SKM-1 (cell line): ENCODE measurements at regions not wholly inside any gene's neighbourhood (a gene's known extent, or its start where the extent isn't known, plus 50 kb on each side); places are given as distances from the start of the nearest gene placed in this dataset.
A peak's percentile ranks its signal among the peaks of the same experiment; 100 is the strongest.
"Not testable (repeated sequence)": the region's sequence is repeated elsewhere in the genome, so short reads cannot be mapped to it uniquely, and the experiment has no call there.

Experiments used
- DNase-seq: peaks from one replicate; lab custom pipeline; 2025; ENCODE audit not compliant: unreplicated experiment; lab: John Stamatoyannopoulos, UW

- no peak for DNase-seq
These were observed 141.3 kb upstream of the EXOC2 start for GRCh38 chr6:834190-834589.

- DNase-seq: not testable (repeated sequence)
These were observed 139.9 kb upstream of the EXOC2 start for GRCh38 chr6:832804-833203.

GRCh38 chr6:830667-831327 lies 137.9 kb upstream of the EXOC2 start:
- DNase-seq: no peak

- no peak for DNase-seq
These were observed 136.7 kb upstream of the EXOC2 start for GRCh38 chr6:829656-830055.

- DNase-seq: no peak
These were observed 134.5 kb upstream of the EXOC2 start for GRCh38 chr6:827431-827830.

GRCh38 chr6:819122-819521 lies 126.2 kb upstream of the EXOC2 start:
- DNase-seq: no peak

GRCh38 chr6:818196-818595 lies 125.3 kb upstream of the EXOC2 start:
- DNase-seq: no peak

GRCh38 chr6:816510-817084 lies 123.7 kb upstream of the EXOC2 start:
- peak; percentile 39 for DNase-seq

- no peak for DNase-seq
These were observed 122.4 kb upstream of the EXOC2 start for GRCh38 chr6:815348-815738.

GRCh38 chr6:814378-815347 lies 121.7 kb upstream of the EXOC2 start:
- no peak for DNase-seq

GRCh38 chr6:811831-812230 lies 118.9 kb upstream of the EXOC2 start:
- no peak for DNase-seq

- DNase-seq: no peak
These were observed 118.3 kb upstream of the EXOC2 start for GRCh38 chr6:811191-811590.

GRCh38 chr6:804771-805170 lies 111.8 kb upstream of the EXOC2 start:
- no peak for DNase-seq

GRCh38 chr6:804317-804716 lies 111.4 kb upstream of the EXOC2 start:
- DNase-seq: no peak

- no peak for DNase-seq
These were observed 110.4 kb upstream of the EXOC2 start for GRCh38 chr6:803191-803977.

- no peak for DNase-seq
These were observed 109.8 kb upstream of the EXOC2 start for GRCh38 chr6:802701-803100.

GRCh38 chr6:802223-802622 lies 109.3 kb upstream of the EXOC2 start:
- DNase-seq: not testable (repeated sequence)

- no peak for DNase-seq
These were observed 106.8 kb upstream of the EXOC2 start for GRCh38 chr6:799769-800168.

GRCh38 chr6:797479-798077 lies 104.6 kb upstream of the EXOC2 start:
- DNase-seq: peak; percentile 18

- no peak for DNase-seq
These were observed 102.2 kb upstream of the EXOC2 start for GRCh38 chr6:795046-795685.
